Mesothelial cell of epicardium (in vitro differentiated cells): ENCODE measurements at regions not wholly inside any gene's neighbourhood (a gene's known extent, or its start where the extent isn't known, plus 50 kb on each side); places are given as distances from the start of the nearest gene placed in this dataset.

Experiments
- DNase-seq, 2 experiments: peaks; one replicate each; pipeline ENCODE4 v3.0.0; 2021; ENCODE audit warnings: low spot score in 2 of 2; ENCODE audit not compliant: unreplicated experiment in 2 of 2
- H3K27ac Mint-ChIP-seq: 2 replicates; pipeline ENCODE4 v1.8.0; 2021; ENCODE audit warnings: mixed read lengths
- H3K27me3 Mint-ChIP-seq: 2 replicates; pipeline ENCODE4 v1.8.0; 2021; ENCODE audit warnings: low read depth, mixed read lengths
- H3K36me3 Mint-ChIP-seq: 2 replicates; pipeline ENCODE4 v1.8.0; 2021; ENCODE audit warnings: mixed read lengths
- H3K4me1 Mint-ChIP-seq: 2 replicates; pipeline ENCODE4 v1.8.0; 2021; ENCODE audit warnings: mixed read lengths
- H3K4me3 Mint-ChIP-seq: 2 replicates; pipeline ENCODE4 v1.8.0; 2021; ENCODE audit warnings: mild to moderate bottlenecking, moderate library complexity, mixed read lengths
- H3K9me3 Mint-ChIP-seq: 2 replicates; pipeline ENCODE4 v1.8.0; 2021; ENCODE audit warnings: mixed read lengths
- CTCF ChIP-seq: fragments of 200-600 bp; sonication (generic); IDR thresholded peaks from one replicate; pipeline ENCODE4 v1.5.0; 2021; ENCODE audit warnings: antibody characterized with exemption; ENCODE audit not compliant: unreplicated experiment

GRCh38 chr17:77482375-77483127 is 341.8 kb downstream of the SEC14L1 start:
- peaks cover 8% of the 10 kb centered on the region for H3K36me3 Mint-ChIP-seq
- H3K4me3 Mint-ChIP-seq: no peak overlapping the region
- no peaks in the 10 kb centered on the region for H3K27me3 Mint-ChIP-seq

GRCh38 chr17:77483128-77483598 is 342.4 kb downstream of the SEC14L1 start:
- no peak for TF ChIP-seq CTCF
- no peak overlapping the region for H3K27ac Mint-ChIP-seq
- H3K4me3 Mint-ChIP-seq: no peak overlapping the region
- no peaks in the 10 kb centered on the region for H3K9me3 Mint-ChIP-seq
- peaks cover 8% of the 10 kb centered on the region for H3K36me3 Mint-ChIP-seq
- H3K4me1 Mint-ChIP-seq: peaks cover 30% of the 10 kb centered on the region
- H3K27me3 Mint-ChIP-seq: no peaks in the 10 kb centered on the region
- no peak for DNase-seq

More at GRCh38 chr17:77482375-77483127, 341.8 kb downstream of the SEC14L1 start:
- H3K27ac Mint-ChIP-seq: no peak overlapping the region
- no peaks in the 10 kb centered on the region for H3K9me3 Mint-ChIP-seq
- TF ChIP-seq CTCF: no peak
- DNase-seq: no peak
- peaks cover 35% of the 10 kb centered on the region for H3K4me1 Mint-ChIP-seq

- TF ChIP-seq CTCF: no peak
- peaks cover 11% of the 10 kb centered on the region for H3K36me3 Mint-ChIP-seq
- no peak overlapping the region for H3K27ac Mint-ChIP-seq
- no peak overlapping the region for H3K4me3 Mint-ChIP-seq
- no peaks in the 10 kb centered on the region for H3K27me3 Mint-ChIP-seq
- H3K9me3 Mint-ChIP-seq: no peaks in the 10 kb centered on the region
- H3K4me1 Mint-ChIP-seq: peaks cover 23% of the 10 kb centered on the region
- no peak for DNase-seq
Observed at GRCh38 chr17:77484111-77484510, 343.3 kb downstream of the SEC14L1 start.

- H3K9me3 Mint-ChIP-seq: no peaks in the 10 kb centered on the region
- no peak overlapping the region for H3K27ac Mint-ChIP-seq
- H3K4me3 Mint-ChIP-seq: no peak overlapping the region
- H3K4me1 Mint-ChIP-seq: peaks cover 11% of the 10 kb centered on the region
- no peak for TF ChIP-seq CTCF
- DNase-seq: no peak
- peaks cover 13% of the 10 kb centered on the region for H3K36me3 Mint-ChIP-seq
- H3K27me3 Mint-ChIP-seq: no peaks in the 10 kb centered on the region
Observed at GRCh38 chr17:77485089-77485833, 344.5 kb downstream of the SEC14L1 start.

GRCh38 chr17:77487211-77487629 is 346.5 kb downstream of the SEC14L1 start:
- Mint-ChIP-seq H3K4me1 (no peaks in the 10 kb centered on the region), H3K9me3 (no peaks in the 10 kb centered on the region), H3K36me3 (peaks cover 12% of the 10 kb centered on the region), H3K4me3 (no peak overlapping the region), H3K27ac (no peak overlapping the region), H3K27me3 (no peaks in the 10 kb centered on the region)
- DNase-seq: no peak
- TF ChIP-seq CTCF: no peak
